Parathyroid adenoma (tissue), 2 donors: ENCODE measurements at regions not wholly inside any gene's neighbourhood (a gene's known extent, or its start where the extent isn't known, plus 50 kb on each side); places are given as distances from the start of the nearest gene placed in this dataset.

Experiments
- H2AFZ ChIP-seq: fragments of 300-600 bp; sonication (generic); one replicate; pipeline ENCODE4 v1.7.0; 2017; ENCODE audit warnings: antibody characterized with exemption, mild to moderate bottlenecking
- H3K27ac ChIP-seq: fragments of 300-600 bp; sonication (generic); one replicate; pipeline ENCODE4 v1.7.0; 2017
- H3K27me3 ChIP-seq: fragments of 300-600 bp; sonication (generic); one replicate; pipeline ENCODE4 v1.7.0; 2017; ENCODE audit warnings: low read length; ENCODE audit not compliant: control insufficient read depth, insufficient read depth
- H3K36me3 ChIP-seq: fragments of 300-600 bp; sonication (generic); one replicate; pipeline ENCODE4 v1.7.0; 2017; ENCODE audit warnings: low read length; ENCODE audit not compliant: control insufficient read depth, insufficient read depth
- H3K4me1 ChIP-seq: fragments of 300-600 bp; sonication (generic); one replicate; pipeline ENCODE4 v1.7.0; 2017; ENCODE audit warnings: control low read depth
- H3K4me2 ChIP-seq: fragments of 300-600 bp; sonication (generic); one replicate; pipeline ENCODE4 v1.7.0; 2017; ENCODE audit warnings: low read length
- H3K4me3 ChIP-seq: fragments of 300-600 bp; sonication (generic); one replicate; pipeline ENCODE4 v1.7.0; 2017; ENCODE audit warnings: low read depth, low read length
- H3K79me2 ChIP-seq: fragments of 300-600 bp; sonication (generic); one replicate; pipeline ENCODE4 v1.7.0; 2017; ENCODE audit warnings: control low read depth
- H3K9ac ChIP-seq: fragments of 300-600 bp; sonication (generic); one replicate; pipeline ENCODE4 v1.7.0; 2017; ENCODE audit warnings: mild to moderate bottlenecking
- H3K9me3 ChIP-seq: fragments of 300-600 bp; sonication (generic); one replicate; pipeline ENCODE4 v1.7.0; 2017; ENCODE audit warnings: low read length; ENCODE audit not compliant: control insufficient read depth
- CTCF ChIP-seq: fragments of 300-600 bp; sonication (generic); IDR thresholded peaks from one replicate; pipeline ENCODE4 v1.7.0; 2017; ENCODE audit warnings: antibody characterized with exemption, mild to moderate bottlenecking
- donor health status: primary hyperparathyroidism.

- H3K4me2 ChIP-seq, result no peak overlapping the region
- H3K9ac ChIP-seq, result no peak overlapping the region
- H3K27ac ChIP-seq, result no peak overlapping the region
- H3K36me3 ChIP-seq, result no peaks in the 10 kb centered on the region
- H3K79me2 ChIP-seq, result no peaks in the 10 kb centered on the region
- H3K9me3 ChIP-seq, result no peaks in the 10 kb centered on the region
- no peak overlapping the region for H2AFZ ChIP-seq
- H3K4me3 ChIP-seq, result no peak overlapping the region
- no peaks in the 10 kb centered on the region for H3K4me1 ChIP-seq
- TF ChIP-seq CTCF, result no peak
- H3K27me3 ChIP-seq, result no peaks in the 10 kb centered on the region
Measured at GRCh38 chr10:23493711-23494110, 54.8 kb downstream of the OTUD1 start.

DNA sequence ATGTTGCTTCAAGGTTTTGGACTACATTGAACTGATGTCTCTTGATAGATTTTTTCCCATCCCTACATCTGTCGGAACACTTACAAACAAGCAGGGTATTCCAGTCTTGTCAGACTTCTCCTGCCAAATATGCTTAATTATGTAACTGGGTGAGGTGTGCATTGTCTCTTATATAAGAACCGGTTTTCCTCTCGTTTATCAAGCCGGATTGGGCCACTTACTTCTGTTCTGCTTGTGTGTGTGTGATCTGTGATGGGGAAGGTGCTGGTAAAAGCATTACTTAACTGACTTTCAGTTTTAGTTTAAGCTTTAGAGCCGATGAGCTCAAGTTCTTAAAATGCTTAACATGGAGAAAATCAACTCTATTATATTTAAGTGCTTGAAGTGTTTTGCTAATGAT is 57.9 kb downstream of the OTUD1 start:
- Histone ChIP-seq H3K9ac (no peak overlapping the region), H3K27me3 (no peaks in the 10 kb centered on the region), H3K4me1 (peaks cover 4% of the 10 kb centered on the region), H3K36me3 (no peaks in the 10 kb centered on the region), H2AFZ (no peak overlapping the region), H3K4me2 (no peak overlapping the region), H3K79me2 (no peaks in the 10 kb centered on the region), H3K9me3 (no peaks in the 10 kb centered on the region), H3K27ac (no peak overlapping the region), H3K4me3 (no peak overlapping the region)
- no peak for TF ChIP-seq CTCF

DNA sequence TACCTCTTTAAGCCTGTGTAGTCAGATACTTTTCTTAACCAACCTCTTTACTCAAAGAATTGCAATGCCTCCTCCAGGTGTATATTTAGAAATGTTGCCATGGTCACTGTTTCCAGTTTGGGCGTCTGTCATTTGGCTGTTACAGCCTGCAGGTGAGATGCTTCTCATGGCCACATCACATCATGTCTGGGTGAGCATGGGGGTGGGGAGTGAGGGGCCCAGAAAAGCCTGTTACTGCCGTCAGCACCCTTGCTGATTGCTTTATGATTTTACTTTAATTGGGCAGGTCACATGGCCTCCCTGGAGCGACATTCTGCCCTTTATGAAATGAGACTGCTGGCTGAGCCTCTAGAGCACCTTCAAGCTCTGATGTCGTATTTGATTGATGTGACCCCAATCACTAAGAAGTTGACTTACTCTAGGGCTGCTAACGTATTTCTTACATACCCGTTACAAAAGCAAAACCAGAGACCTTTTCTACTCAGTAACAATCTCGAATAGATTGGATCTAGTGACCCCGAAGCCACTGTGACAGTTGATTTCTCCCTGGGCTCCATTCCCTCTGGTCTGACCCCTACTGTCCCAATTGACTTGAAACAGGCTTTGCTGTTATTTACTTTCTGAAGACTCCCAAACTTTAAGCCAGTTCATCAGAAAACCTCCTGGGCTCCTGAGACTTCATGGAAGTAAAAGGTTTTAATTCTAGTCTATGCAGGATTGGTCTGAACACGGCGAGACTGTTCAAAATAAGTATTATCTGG is 60.7 kb downstream of the OTUD1 start:
- Histone ChIP-seq H3K9me3 (no peaks in the 10 kb centered on the region), H2AFZ (peak overlapping the region; percentile 58), H3K4me3 (no peak overlapping the region), H3K27ac (no peak overlapping the region), H3K4me1 (peaks cover 4% of the 10 kb centered on the region), H3K36me3 (no peaks in the 10 kb centered on the region), H3K9ac (no peak overlapping the region), H3K27me3 (no peaks in the 10 kb centered on the region), H3K79me2 (no peaks in the 10 kb centered on the region), H3K4me2 (no peak overlapping the region)
- peak; percentile 7 for TF ChIP-seq CTCF

DNA sequence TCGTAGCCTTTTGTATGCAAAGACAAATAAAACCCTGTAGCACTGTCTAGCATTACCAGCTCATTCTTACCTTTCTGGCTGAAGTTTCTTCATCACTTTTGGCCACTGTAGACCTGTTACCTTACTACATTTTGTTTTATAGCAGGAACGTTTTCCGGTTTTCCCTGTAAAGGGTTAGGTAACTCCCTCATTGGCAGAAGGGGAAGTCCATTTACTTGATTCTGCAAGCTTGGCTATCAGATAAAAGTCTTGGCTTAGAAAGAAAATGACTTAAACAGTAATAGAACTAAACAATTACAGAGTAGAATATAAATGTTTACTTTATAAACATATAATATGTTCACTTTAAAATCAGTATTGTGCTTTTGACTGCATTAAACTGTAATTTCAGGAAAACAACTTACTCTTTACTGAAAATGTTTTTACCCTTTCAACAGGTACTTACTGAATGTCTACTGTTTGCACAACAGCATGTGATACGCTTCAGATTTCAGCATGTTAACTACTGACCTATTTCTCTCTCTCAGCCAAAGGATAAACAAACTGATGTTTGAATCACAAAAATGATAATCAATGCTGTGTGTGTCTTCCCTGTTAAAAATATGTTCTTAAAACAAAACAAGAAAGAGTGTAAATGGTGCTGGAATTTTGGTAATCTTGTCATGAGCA is 67.1 kb downstream of the OTUD1 start:
- Histone ChIP-seq H3K4me3 (no peak overlapping the region), H3K4me1 (no peaks in the 10 kb centered on the region), H3K79me2 (no peaks in the 10 kb centered on the region), H3K27ac (no peak overlapping the region), H3K9me3 (no peaks in the 10 kb centered on the region), H3K9ac (no peak overlapping the region), H3K4me2 (no peak overlapping the region), H3K36me3 (no peaks in the 10 kb centered on the region), H2AFZ (no peak overlapping the region), H3K27me3 (no peaks in the 10 kb centered on the region)
- no peak for TF ChIP-seq CTCF
